H9 (cell line): ENCODE measurements at regions not wholly inside any gene's neighbourhood (a gene's known extent, or its start where the extent isn't known, plus 50 kb on each side); places are given as distances from the start of the nearest gene placed in this dataset.

ENCODE experiments used
- DNase-seq: peaks from one replicate; pipeline ENCODE4 v3.0.0-alpha.2; 2017
- H2AFZ ChIP-seq: one replicate; pipeline ENCODE4 v1.6.1; 2013; ENCODE audit warnings: mild to moderate bottlenecking, low read length, control low read depth, moderate library complexity
- H2AK5ac ChIP-seq: 2 replicates; pipeline ENCODE4 v1.6.1; 2013; ENCODE audit warnings: low read length, control low read depth, mixed read lengths; ENCODE audit not compliant: insufficient read length
- H2BK120ac ChIP-seq: one replicate; pipeline ENCODE4 v1.6.1; 2013; ENCODE audit warnings: low read depth, mild to moderate bottlenecking, low read length, control low read depth, inconsistent platforms; ENCODE audit not compliant: poor library complexity, severe bottlenecking
- H2BK12ac ChIP-seq: 2 replicates; pipeline ENCODE4 v1.6.1; 2013; ENCODE audit warnings: low read length, control low read depth, mixed read lengths, low read depth; ENCODE audit not compliant: insufficient read length
- H2BK15ac ChIP-seq: 2 replicates; pipeline ENCODE4 v1.6.1; 2013; ENCODE audit warnings: low read depth, low read length, control low read depth
- H2BK20ac ChIP-seq: one replicate; pipeline ENCODE4 v1.6.1; 2013; ENCODE audit warnings: low read depth, mild to moderate bottlenecking, low read length, control low read depth, inconsistent platforms; ENCODE audit not compliant: poor library complexity, severe bottlenecking
- H2BK5ac ChIP-seq: 2 replicates; pipeline ENCODE4 v1.6.1; 2013; ENCODE audit warnings: low read length, control low read depth, mixed read lengths; ENCODE audit not compliant: insufficient read length
- H3K14ac ChIP-seq: 2 replicates; pipeline ENCODE4 v1.6.1; 2013; ENCODE audit warnings: low read length, control low read depth; ENCODE audit not compliant: insufficient read depth
- H3K18ac ChIP-seq: 2 replicates; pipeline ENCODE4 v1.6.1; 2013; ENCODE audit warnings: low read depth, mild to moderate bottlenecking, mixed read lengths, low read length, control low read depth; ENCODE audit not compliant: insufficient read length
- H3K23ac ChIP-seq: 2 replicates; pipeline ENCODE4 v1.6.1; 2013; ENCODE audit warnings: low read length, control low read depth, mixed read lengths, low read depth; ENCODE audit not compliant: insufficient read length
- H3K23me2 ChIP-seq: 2 replicates; pipeline ENCODE4 v1.6.1; 2013; ENCODE audit warnings: low read depth, mild to moderate bottlenecking, mixed read lengths, low read length, control low read depth; ENCODE audit not compliant: insufficient read length, poor library complexity, severe bottlenecking
- H3K27ac ChIP-seq: 2 replicates; pipeline ENCODE4 v1.5.1; 2013; ENCODE audit warnings: low read length, control low read depth, mixed read lengths, low read depth; ENCODE audit not compliant: insufficient read length
- H3K27me3 ChIP-seq: 2 replicates; pipeline ENCODE4 v1.6.1; 2013; ENCODE audit warnings: low read length, control low read depth, inconsistent platforms; ENCODE audit not compliant: insufficient read depth
- H3K4ac ChIP-seq: 2 replicates; pipeline ENCODE4 v1.6.1; 2013; ENCODE audit warnings: low read depth, mild to moderate bottlenecking, control low read depth, inconsistent platforms, low read length, moderate library complexity
- H3K4me1 ChIP-seq: 2 replicates; pipeline ENCODE4 v1.6.1; 2013; ENCODE audit warnings: low read length, control low read depth, inconsistent platforms; ENCODE audit not compliant: insufficient read depth
- H3K4me2 ChIP-seq: 2 replicates; pipeline ENCODE4 v1.6.1; 2013; ENCODE audit warnings: low read length, control low read depth, mixed read lengths; ENCODE audit not compliant: insufficient read length, insufficient read depth
- H3K56ac ChIP-seq: 2 replicates; pipeline ENCODE4 v1.6.1; 2013; ENCODE audit warnings: low read depth, mild to moderate bottlenecking, mixed read lengths, low read length, control low read depth; ENCODE audit not compliant: insufficient read length
- H3K79me1 ChIP-seq: 2 replicates; pipeline ENCODE4 v1.6.1; 2013; ENCODE audit warnings: low read depth, mild to moderate bottlenecking, moderate library complexity, low read length, control low read depth, inconsistent platforms; ENCODE audit not compliant: insufficient read depth, poor library complexity, severe bottlenecking
- H3K79me2 ChIP-seq: 2 replicates; pipeline ENCODE4 v1.6.1; 2013; ENCODE audit warnings: low read length, control low read depth, inconsistent platforms; ENCODE audit not compliant: insufficient read depth
- H3K9ac ChIP-seq: 2 replicates; pipeline ENCODE4 v1.6.1; 2013; ENCODE audit warnings: low read length, control low read depth, mixed read lengths; ENCODE audit not compliant: insufficient read length; ENCODE audit errors: extremely low read depth
- H3K9me3 ChIP-seq: one replicate; pipeline ENCODE4 v1.6.1; 2013; ENCODE audit warnings: low read depth, low read length, inconsistent platforms; ENCODE audit not compliant: control insufficient read depth
- H3T11ph ChIP-seq: one replicate; pipeline ENCODE4 v1.6.1; 2013; ENCODE audit warnings: mild to moderate bottlenecking, low read length, control low read depth, inconsistent platforms
- H4K20me1 ChIP-seq: one replicate; pipeline ENCODE4 v1.6.1; 2013; ENCODE audit not compliant: control insufficient read depth, insufficient read length, insufficient read depth
- H4K5ac ChIP-seq: 2 replicates; pipeline ENCODE4 v1.6.1; 2013; ENCODE audit warnings: low read depth, mild to moderate bottlenecking, mixed read lengths, low read length, control low read depth; ENCODE audit not compliant: insufficient read length
- H4K8ac ChIP-seq: replicated peaks from 2 replicates; pipeline ENCODE4 v1.6.1; 2013; ENCODE audit warnings: low read length, control low read depth, mixed read lengths, low read depth; ENCODE audit not compliant: insufficient read length
- H4K91ac ChIP-seq: 2 replicates; pipeline ENCODE4 v1.6.1; 2013; ENCODE audit warnings: low read depth, mild to moderate bottlenecking, moderate library complexity, mixed read lengths, low read length, control low read depth; ENCODE audit not compliant: insufficient read length
- H3K27ac Mint-ChIP-seq, 3 experiments: 2 replicates in 2 of 3; 3 replicates in 1 of 3; pipeline ENCODE4 v1.8.0; 2020 to 2021; ENCODE audit warnings: mixed read lengths in 3 of 3, mild to moderate bottlenecking in 1 of 3, moderate library complexity in 1 of 3
- H3K27me3 Mint-ChIP-seq: 2 replicates; pipeline ENCODE4 v1.8.0; 2021; ENCODE audit warnings: low read depth, mild to moderate bottlenecking, moderate library complexity, mixed read lengths
- H3K36me3 Mint-ChIP-seq, 3 experiments: 2 replicates in 2 of 3; 3 replicates in 1 of 3; pipeline ENCODE4 v1.8.0; 2020 to 2021; ENCODE audit warnings: low read depth in 3 of 3, mixed read lengths in 3 of 3; ENCODE audit not compliant: insufficient read depth in 1 of 3
- H3K4me1 Mint-ChIP-seq, 2 experiments: 2 replicates each; pipeline ENCODE4 v1.8.0; 2020; ENCODE audit warnings: mixed read lengths in 2 of 2
- H3K4me3 Mint-ChIP-seq, 2 experiments: 2 replicates in 1 of 2; 3 replicates in 1 of 2; pipeline ENCODE4 v1.8.0; 2020 to 2021; ENCODE audit warnings: mild to moderate bottlenecking in 2 of 2, mixed read lengths in 2 of 2, moderate library complexity in 1 of 2
- H3K9me3 Mint-ChIP-seq, 2 experiments: 2 replicates in 1 of 2; 3 replicates in 1 of 2; pipeline ENCODE4 v1.8.0; 2020; ENCODE audit warnings: mild to moderate bottlenecking in 2 of 2, mixed read lengths in 2 of 2, moderate library complexity in 1 of 2
- WGBS: extraction: QIAGEN DNeasy Blood & Tissue Kit; methylation state at CpG from one replicate; pipeline ENCODE4 v1.1.7; 2013; ENCODE audit warnings: missing lambda C conversion rate, low lambda C conversion rate, mixed read lengths; ENCODE audit not compliant: insufficient read length; ENCODE audit errors: extremely low coverage; 5-methylcytosine and 5-hydroxymethylcytosine counted together
- TF ChIP-seq, protein P1 (sequence below): fragments of 200-600 bp; sonication (generic); conservative IDR thresholded peaks from 3 replicates; pipeline ENCODE4 v1.8.0; 2021; ENCODE audit warnings: antibody characterized with exemption, mild to moderate bottlenecking

GRCh38 chr20:7387638-7388193, 552.5 kb downstream of the HAO1 start:
- Histone ChIP-seq H2BK120ac (no peak overlapping the region), H2BK12ac (no peak overlapping the region), H3K79me2 (no peaks in the 10 kb centered on the region), H3K79me1 (no peaks in the 10 kb centered on the region), H3K4me2 (no peak overlapping the region), H3K9ac (no peak overlapping the region), H4K91ac (no peak overlapping the region), H3K27ac (no peak overlapping the region), H4K20me1 (no peaks in the 10 kb centered on the region), H3K18ac (no peak overlapping the region), H2BK15ac (no peak overlapping the region), H3K56ac (no peak overlapping the region), H2AFZ (no peak overlapping the region), H3K27me3 (no peaks in the 10 kb centered on the region), H3T11ph (no peak overlapping the region), H4K8ac (no peak overlapping the region), H3K4ac (no peak overlapping the region), H4K5ac (no peak overlapping the region), H3K23me2 (no peaks in the 10 kb centered on the region), H3K4me1 (no peaks in the 10 kb centered on the region), H3K14ac (no peak overlapping the region), H3K9me3 (no peaks in the 10 kb centered on the region), H2BK20ac (no peak overlapping the region), H2AK5ac (no peak overlapping the region), H2BK5ac (no peak overlapping the region), H3K23ac (no peak overlapping the region)
- no peak overlapping the region for H3K4me3 Mint-ChIP-seq
- no peak for DNase-seq
- H3K9me3 Mint-ChIP-seq = no peaks in the 10 kb centered on the region
- peaks cover 6 to 19% of the 10 kb centered on the region in 2 experiments for H3K4me1 Mint-ChIP-seq
- WGBS = no CpG with 5 or more reads among the region's 3 CpGs
- no peaks in the 10 kb centered on the region for H3K36me3 Mint-ChIP-seq
- TF ChIP-seq, protein P1, sequence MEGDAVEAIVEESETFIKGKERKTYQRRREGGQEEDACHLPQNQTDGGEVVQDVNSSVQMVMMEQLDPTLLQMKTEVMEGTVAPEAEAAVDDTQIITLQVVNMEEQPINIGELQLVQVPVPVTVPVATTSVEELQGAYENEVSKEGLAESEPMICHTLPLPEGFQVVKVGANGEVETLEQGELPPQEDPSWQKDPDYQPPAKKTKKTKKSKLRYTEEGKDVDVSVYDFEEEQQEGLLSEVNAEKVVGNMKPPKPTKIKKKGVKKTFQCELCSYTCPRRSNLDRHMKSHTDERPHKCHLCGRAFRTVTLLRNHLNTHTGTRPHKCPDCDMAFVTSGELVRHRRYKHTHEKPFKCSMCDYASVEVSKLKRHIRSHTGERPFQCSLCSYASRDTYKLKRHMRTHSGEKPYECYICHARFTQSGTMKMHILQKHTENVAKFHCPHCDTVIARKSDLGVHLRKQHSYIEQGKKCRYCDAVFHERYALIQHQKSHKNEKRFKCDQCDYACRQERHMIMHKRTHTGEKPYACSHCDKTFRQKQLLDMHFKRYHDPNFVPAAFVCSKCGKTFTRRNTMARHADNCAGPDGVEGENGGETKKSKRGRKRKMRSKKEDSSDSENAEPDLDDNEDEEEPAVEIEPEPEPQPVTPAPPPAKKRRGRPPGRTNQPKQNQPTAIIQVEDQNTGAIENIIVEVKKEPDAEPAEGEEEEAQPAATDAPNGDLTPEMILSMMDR = no peak
- peak overlapping the region in 1 of 3 experiments; percentile 13; a peak in 1 of 7 replicates for H3K27ac Mint-ChIP-seq
- no peaks in the 10 kb centered on the region for H3K27me3 Mint-ChIP-seq
